UCSD-AML1 (cell line): ENCODE measurements at regions not wholly inside any gene's neighbourhood (a gene's known extent, or its start where the extent isn't known, plus 50 kb on each side); places are given as distances from the start of the nearest gene placed in this dataset.

Experiments
- DNase-seq: peaks from one replicate; lab custom pipeline; 2025; ENCODE audit not compliant: unreplicated experiment; lab: John Stamatoyannopoulos, UW

DNA sequence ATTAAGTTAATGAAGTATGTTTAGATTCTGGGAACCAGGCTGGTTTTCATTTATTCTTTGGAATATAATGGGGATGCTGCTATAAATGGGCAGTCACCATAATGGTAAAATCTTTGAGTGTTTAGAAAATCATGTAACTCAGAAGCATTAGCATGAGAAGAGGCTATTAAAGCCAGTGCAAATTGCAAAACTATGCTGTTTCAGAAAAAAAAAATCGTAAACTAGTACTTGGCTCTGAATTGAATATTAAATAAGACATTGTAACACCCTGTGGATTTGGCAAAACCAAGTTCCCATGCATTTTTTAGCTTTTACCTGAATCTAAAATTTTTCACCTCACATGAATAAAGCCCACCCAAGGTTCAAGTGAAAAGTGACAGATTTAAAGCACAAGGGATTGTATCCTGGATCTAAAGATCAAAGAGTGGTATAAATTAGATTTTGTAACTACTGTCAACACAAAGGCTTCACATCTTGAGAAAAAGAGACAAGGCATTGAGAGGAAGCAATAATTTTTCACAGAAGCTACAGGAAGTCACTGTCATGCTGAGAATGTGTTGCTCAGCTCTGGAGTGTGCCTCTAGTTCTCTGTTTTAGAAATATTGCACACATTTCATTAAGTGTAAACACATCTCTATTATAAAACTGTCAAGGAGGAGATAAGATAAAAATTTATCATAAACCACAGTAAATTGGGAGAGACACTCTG lies 142.2 kb downstream of the ABCA8 start:
- no peak for DNase-seq

DNA sequence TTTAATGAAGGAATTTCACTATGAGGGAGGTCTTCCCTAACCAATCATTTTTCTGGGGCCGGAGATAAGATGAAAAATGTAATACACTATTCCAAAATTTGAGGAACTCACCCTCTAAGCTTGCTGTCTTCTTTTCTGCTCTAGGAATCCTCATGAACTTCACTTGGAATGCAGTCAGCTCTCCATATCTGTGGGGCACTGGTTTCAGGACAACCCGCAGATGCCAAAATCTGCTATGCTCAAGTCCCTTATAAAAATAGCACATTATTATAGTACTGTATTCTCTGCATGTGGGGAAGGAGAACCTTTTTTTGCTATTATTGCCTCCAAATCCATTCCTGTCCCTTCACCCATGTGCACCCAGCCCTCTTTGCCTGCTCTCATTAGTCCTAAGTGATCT lies 146.0 kb downstream of the ABCA8 start:
- no peak for DNase-seq

DNA sequence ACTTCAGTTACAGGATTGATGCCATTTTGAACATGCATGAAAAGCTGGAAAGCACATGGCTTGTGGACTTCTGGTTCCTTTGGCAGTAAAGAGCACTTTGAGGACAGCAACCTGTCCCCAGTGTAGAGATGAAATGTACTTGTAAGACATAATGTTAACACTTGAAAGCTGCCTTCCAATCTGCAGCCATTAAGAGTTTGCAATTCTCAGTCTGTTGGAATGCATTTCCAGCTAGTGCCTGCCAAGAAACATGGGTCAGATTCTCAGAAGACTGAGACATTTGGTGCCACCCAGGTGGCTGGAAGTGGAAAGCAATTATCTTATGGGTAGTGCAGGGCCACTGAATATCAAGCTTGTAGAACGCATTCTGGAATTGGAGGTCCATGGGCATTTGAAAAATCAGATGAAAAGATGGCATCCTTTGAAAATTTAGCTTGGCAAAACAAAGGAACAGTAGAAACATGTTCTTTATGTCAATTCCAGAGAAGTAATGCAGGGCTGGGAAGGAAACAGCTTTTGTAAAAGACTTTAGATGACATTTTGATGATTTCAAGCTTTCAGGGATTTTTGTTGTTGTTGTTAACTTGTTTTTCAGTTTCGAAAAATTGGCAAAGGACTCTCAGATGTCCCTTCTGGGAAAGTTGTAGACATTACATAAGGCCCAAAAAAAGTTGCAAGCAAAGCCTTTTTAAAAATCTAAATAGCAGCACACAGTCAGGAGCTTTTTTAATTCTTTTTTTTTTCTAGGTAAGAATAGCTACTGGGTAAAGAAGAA lies 147.0 kb downstream of the ABCA8 start:
- DNase-seq = no peak

DNA sequence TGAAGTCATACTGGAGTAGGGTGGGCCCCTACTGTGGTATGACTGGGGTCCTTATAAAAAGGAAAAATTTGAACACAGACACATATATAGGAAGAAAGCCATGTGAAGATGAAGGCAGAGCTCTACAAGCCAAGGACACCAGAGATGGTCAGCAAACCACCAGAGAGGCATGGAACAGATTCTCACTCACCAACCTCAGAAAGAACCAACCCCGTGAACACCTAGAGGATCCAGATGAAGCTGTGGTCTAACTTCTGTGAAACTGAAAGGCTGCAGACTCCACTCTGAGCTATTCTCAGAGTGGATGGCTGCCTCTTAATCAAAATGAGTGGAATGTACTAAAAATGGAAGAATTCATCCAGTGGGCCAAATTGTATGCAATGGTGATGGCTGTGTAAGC lies 149.6 kb downstream of the ABCA8 start:
- no peak for DNase-seq

DNA sequence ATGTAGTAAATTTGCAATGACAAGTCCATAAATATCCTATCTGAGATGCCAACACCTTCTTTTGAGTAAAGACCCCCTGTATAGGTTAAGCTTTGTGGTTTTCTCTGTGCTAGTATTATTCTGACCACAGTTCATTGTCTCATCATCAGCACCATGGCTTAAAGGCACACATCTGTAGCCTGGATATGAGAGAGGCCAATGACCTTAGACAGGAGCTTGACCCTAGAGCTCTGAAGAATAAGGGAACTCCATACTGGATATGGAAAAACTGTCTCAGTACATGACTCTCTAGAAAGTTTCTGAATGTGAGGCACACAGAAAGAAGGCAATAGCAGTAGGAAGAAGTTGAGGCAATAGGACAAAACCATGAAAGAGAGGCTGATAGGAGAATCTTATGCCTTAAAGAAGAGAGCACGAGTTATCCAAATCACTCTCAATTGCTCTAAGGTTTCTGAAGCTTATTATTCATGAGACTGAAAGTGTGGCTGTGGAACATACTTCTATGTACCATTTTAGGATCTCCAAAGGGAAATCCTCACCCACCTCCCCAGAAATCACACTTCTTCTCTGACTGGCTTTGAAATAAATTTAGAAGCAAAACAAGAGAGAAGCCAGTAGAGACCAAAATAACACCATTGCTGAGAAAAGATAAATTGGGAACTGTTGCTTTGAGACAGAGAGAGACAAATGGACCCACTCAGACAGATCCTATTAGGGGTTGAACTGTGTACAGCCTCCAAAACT lies 150.2 kb downstream of the ABCA8 start:
- no peak for DNase-seq

DNA sequence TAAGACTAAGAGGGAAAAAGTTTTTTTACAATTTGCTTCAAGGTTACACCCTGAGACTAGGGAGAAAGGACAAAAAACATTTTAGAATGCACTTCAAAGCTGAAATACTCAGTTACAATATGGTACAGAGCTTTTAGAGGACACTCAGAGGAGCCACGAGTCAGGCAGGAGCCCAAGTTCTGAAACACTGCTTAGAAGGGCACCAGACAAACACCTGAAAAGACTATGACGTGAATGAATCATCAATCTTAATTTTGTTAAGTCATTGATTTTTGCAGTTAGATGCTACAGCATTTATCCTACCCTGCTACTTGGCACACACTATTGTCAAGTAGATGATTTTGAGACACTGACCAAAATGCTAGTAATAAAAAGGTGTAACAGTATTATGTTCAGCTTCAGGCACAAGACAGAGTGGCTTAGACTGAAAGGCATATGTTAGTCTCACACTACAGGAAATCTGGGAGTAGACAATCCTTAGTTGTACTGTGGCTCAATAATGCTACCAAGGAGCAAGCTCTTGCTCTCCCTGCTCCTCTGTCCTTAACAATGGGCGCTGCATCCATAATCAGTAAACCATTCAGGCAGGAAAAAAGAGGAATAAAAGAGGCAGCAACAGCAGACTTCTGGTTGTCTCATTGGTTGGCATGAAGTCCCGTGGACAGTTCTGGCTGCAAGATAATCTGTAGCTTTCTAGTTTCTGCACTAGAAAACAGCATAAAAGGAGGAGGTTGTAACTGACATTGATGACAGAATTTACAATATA lies 151.8 kb downstream of the ABCA8 start:
- DNase-seq = no peak

DNA sequence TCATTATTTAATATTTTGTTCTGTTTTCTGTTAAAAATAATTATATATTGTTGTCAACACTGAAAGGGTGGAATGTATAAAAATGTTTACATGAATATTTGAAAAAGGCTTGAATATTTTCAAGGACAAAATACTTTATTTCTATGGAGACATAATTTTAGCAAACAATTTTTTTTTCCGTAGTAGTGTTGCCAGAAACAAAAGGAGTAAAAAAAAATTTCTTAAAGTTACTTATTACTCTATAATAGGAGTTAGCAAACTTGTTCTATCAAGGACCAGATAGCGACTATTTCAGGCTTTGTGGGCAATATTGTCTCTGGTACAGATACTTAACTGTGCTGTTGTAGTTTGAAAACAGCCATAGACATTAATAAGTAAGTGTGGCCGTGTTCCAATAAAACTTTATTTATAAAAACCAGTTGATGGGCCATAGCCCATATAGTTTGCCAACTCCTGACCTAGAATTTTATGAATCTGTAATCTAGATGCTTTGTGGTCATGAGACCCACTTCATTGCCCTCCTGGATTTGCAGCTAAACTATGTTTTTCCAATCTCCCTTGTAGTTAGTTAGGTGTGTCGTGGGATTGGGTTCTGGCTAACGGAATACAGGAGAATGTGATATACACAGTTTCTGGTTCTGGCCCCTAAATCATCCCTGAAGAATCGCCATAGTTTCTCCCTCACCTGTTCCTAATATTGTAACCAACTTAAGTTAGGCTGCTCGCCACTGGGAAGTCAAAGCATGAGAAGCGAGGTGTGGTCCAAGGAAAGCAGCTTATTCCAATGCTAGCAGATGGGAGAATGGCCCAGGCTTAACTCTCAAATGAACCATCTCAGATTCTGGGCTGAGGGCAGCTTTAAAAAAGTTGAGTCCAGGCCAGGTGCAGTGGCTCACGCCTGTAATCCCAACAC lies 153.6 kb downstream of the ABCA8 start:
- no peak for DNase-seq

DNA sequence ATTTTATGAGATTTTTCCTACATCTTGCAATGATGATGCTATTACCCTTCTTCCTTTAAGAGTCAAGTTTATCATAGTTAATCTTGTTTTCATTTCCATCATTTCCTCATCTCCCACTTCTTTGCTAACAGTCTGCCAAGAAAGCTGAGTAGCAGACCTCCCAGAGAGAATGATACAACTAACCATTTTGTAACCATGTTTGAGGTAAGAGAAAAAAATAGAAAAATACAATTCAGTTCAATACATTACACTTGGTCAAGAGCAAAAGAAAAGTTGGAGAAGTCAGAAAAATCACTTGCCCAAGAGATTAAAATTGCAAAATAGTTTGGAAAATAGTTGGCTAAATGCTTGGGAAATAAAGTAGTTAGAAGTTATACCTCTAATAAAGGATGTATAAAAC lies 154.4 kb downstream of the ABCA8 start:
- DNase-seq = no peak

DNA sequence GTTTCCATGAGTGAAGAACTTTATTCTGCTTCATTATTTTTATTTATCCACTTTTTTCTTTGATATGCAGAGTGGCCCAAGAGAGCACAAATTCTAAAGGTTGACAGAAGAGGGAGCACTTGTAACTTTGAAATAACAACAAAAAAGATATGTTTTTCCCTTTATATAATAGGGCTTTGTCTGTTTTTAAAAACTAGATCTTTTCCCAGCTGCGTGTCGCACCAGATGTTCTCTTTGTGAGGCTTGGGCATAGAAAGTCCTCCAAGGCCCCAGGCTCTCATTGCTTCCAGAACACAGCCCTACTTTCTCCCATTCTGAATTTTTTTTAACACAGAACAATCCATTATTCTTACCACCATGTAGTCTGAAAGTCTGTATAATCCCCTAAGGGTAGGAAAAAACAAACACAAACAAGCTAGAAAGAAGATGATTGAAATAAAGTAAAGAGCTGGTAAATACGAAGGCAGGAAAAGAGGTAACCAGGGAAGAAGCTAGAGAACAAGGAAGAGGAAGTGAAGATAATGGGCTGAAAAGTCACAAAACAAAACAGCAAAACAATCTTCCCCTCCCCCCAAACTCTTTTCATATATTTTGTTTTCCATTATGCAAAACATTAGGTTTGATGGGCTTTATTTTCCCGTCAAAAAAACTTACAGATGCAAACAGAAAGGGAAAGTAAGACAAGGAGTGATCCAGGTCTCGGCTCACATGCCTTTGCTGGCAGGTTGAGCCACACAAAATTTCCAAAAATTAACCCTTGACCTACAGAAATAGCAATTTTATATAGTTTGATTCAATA lies 160.4 kb downstream of the ABCA8 start:
- no peak for DNase-seq

DNA sequence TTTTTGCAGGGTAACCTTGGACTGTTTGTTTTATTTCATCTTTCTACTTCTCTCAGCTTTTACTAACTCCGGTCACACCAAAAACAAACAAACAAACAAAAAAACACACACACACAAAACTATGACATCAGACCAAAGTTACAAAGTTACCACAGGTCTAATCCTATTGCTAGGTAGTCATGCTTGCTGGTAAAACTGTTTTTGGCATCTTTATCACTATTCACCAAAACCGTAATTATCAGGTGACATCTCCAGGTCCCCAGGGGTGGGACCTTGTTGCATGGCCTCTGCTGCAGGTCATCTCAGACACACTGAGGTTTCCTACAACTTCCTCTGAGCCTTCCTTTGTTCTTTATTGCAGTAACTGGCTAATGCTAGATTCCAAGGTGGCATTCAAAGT lies 162.3 kb downstream of the ABCA8 start:
- no peak for DNase-seq

DNA sequence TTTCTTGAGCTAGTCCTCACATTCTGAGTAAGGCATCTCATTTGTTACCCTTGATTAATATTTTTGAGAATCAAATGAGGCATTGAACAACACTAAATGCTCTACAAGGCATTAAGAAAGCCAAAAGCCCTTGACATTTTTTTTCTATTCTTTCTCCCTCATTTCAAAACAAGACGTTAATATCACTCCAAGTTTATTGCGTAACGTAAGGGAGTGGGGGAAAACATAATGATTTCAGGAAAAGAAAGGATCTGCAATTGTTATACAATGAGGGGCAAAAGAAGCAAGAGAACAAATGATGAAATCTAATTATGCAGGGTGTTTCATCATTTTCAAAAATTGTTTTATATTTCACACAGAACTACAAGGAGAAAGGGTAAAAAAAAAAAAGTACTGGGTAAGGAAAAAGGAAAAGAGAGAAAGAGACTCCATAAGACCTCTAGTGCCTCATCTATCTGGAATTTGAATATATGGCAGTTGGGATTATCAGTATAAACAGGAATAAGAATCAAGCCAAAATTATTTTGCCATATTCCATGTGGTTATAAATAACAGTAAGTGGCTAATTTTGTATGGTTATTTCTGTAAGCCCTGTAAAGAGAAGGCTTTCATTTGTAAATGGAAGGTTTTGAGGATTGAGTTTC lies 163.0 kb downstream of the ABCA8 start:
- DNase-seq = no peak

DNA sequence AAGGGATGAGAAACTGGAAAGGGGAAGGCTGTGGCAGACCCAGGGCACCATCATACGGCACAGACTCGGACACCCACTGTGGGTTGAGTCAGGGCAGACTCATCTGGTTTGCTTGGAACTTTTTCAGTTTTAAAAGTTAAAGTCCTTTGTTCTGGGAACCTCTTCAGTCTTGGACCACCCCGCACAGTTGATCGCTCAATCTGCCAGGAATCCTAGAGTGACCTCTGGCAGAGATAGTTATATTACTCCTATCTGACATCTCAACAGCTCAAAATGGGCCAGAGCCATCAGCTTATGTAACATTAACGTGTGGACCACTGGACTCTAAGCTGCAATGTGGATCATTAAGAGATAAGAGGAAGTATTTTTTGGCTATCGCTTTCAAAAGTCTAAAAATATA lies 164.3 kb downstream of the ABCA8 start:
- no peak for DNase-seq

DNA sequence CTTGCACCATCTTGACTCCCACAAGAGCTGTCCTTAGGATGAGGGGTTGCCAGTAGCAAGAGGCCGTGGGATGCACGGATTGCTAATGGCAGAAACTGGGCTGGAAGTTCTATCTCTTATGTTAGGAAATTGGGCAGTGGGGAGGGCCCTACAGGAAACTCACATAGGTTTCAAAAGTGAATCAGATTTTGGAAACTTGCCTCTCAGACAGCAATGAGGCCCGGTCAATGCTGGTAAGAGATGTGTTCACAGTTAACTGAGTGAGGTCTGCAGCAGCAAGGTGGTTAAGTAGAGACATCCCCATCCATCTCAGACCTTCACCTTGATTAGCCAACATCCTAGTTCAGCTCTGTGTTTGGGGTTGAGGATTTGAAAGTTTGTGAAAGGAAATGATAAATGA lies 164.7 kb downstream of the ABCA8 start:
- no peak for DNase-seq

DNA sequence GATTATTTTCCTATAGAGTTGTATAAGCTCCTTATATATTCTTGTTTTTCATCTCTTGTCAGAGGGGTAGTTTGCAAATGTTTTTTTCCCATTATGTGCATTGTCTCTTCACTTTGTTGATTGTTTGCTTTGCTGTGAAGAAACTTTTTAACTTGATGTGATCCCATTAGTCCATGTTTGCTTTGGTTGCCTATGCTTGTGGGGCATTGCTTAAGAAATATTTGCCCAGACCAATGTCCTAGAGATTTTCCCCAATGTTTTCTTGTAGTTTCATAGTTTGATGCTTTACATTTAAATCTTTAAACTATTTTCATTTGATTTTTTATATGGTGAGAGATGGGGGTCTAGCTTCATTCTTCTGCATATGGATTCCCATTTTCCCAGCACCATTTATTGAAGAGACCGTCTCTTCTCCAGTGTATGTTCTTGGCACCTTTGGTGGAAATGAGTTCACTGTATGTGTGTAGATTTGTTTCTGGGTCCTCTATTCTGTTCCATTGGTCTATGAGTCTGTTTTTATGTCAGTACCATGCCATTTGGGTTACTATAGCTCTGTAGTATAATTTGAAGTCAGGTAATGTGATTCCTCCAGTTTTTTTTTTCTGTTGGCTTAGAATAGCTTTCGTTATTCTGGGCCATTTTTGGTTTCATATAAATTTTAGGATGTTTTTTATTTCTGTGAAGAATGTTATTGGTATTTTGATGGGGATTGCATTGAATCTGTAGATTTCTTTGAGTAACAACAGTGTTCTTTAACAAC lies 165.8 kb downstream of the ABCA8 start:
- no peak for DNase-seq

DNA sequence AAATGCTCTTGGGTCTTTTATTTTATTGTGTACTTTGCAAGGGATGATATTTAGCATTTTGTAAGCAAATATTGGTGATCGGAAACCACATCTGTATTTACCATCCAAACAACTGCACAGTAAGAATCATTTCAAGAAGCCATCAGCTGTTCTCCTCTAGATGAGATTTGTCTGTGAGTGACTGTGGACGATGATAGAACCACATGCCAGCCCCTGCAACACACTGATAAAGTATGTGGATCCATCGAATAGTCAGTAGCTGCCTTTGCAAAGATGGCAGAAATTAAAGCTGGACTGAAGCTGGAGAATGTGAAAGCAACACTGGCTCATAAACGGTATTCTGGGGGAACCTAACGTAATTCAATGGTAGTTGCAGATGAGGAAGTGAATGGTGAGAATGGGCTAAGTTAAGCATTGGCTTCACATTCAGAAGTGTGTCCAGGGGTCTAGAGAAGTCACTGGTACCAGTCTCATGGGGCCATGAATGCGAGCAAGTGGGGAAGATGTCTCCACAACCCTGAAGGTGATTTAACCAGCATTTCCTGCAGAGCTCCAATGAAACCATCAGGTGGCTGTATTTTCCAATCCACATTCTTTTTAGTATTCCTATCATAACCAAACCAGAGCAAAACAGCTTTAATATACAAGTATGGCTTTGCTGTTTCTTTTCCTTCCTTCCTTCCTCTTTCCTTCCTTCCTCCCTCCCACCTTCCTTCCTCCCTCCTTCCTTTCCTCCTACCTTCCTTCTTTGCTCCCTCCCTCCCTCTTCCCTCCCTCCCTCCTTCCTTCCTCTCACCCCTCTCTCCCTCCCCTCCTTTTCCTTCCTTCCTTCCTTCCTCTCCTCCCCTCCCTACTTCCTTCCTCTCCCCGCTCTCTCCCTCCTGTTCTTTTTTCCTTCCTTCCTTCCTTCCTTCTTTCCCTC lies 169.4 kb downstream of the ABCA8 start:
- no peak for DNase-seq

DNA sequence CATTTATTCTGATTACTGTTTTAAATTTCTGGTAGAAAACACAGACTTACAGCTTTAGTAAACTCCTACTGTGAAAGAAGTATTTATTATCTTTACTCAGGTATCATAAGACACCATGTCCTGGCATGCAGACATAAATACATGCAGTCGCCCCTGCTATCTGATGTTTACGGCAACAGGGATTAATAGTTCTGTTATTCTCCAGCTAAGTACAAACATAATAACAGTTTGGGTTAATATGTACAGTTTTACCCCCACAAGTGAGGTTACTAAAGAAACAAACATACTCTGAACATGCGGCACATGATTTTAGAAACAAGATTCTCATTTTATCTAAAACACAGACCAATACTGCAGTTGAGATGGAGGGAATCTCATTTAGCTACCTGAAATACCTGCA lies 170.8 kb downstream of the ABCA8 start:
- DNase-seq = no peak

DNA sequence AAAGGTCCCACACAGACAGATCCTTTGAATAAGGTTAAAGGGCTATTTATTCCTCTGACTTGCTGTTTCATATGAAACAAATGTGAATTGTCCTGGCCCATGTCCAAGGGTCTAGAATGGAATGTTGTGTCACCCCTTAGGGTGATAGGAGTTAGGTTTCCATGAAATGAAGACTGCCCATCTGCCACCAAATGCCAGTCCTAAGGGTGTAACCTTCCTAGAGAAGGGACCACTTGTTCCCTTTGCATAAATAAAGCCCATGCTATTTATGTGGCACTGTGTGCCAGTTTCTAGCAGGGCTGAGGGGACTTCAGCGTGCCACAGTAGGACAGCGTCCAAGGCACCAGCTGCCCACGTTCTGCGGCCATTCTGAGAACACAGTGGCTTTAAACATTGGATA lies 171.3 kb downstream of the ABCA8 start:
- no peak for DNase-seq
